ENCODE measurements at regions not wholly inside any gene's neighbourhood (a gene's known extent, or its start where the extent isn't known, plus 50 kb on each side); places are given as distances from the start of the nearest gene placed in this dataset.

- TF ChIP-seq CTCF (IDR thresholded peaks at IDR 0.05; ENCODE audit: poor library complexity, severe bottlenecking), result no peak
- Histone ChIP-seq H3K36me3 (ENCODE audit: low read depth) (no peaks in the 10 kb centered on the region), H3K27me3 (ENCODE audit: insufficient read depth, poor library complexity, severe bottlenecking) (no peaks in the 10 kb centered on the region), H3K4me3 (ENCODE audit: severe bottlenecking) (no peak overlapping the region), H3K4me1 (ENCODE audit: insufficient read depth, poor library complexity, severe bottlenecking) (no peaks in the 10 kb centered on the region), H3K9me3 (ENCODE audit: severe bottlenecking) (no peaks in the 10 kb centered on the region), H3K27ac (ENCODE audit: poor library complexity, severe bottlenecking) (no peak overlapping the region)
- DNase-seq (ENCODE audit: low spot score) (no peak), ATAC-seq (ENCODE audit: low read depth) (no peak)
These were observed 591.0 kb upstream of the GJE1 start for GRCh38 chr6:141541581-141542324.

DNA sequence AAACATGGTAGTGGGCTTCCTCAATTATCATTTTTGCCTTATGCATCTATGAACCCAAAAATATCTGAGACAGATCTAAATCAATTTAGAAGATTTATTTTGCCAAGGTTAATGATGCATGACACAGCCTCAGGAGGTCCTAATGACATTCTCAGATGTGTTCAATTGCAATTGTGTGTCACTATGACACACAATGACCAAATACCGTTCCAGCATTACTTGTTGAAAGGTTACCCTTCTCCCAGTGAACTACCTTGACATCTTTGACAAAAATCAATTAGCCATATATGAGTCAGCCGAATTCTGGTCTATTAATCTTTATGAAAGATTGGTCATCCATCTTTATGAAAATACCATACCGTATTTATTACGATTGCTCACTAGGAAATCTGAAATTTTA, 592.5 kb upstream of the GJE1 start:
- no peak for TF ChIP-seq CTCF (IDR thresholded peaks at IDR 0.05; ENCODE audit: poor library complexity, severe bottlenecking)

DNA sequence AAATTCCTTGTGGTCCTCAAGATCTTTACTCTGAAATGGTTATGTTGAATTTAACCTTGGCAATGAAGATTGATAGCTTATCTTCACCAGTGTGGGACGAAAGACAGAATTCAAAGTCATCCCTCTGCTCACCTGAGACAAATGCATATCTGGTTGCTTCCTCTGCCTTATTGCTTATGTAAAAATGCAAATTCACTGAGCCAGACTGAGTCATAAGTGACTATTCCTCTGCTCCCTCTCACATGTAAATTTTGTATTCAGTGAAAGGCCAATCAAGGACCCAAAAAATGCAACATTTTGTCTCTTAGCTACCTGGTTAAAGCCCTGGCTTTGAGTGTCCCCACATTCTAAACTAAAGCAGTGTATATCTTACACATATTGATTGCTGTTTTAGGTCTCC, 593.1 kb upstream of the GJE1 start:
- Histone ChIP-seq H3K27me3 (ENCODE audit: insufficient read depth, poor library complexity, severe bottlenecking) (no peaks in the 10 kb centered on the region), H3K27ac (ENCODE audit: poor library complexity, severe bottlenecking) (no peak overlapping the region), H3K9me3 (ENCODE audit: severe bottlenecking) (no peaks in the 10 kb centered on the region), H3K4me1 (ENCODE audit: insufficient read depth, poor library complexity, severe bottlenecking) (no peaks in the 10 kb centered on the region), H3K4me3 (ENCODE audit: severe bottlenecking) (no peak overlapping the region), H3K36me3 (ENCODE audit: low read depth) (no peaks in the 10 kb centered on the region)
- DNase-seq (ENCODE audit: low spot score), result no peak
- no peak for TF ChIP-seq CTCF (IDR thresholded peaks at IDR 0.05; ENCODE audit: poor library complexity, severe bottlenecking)
- no peak for ATAC-seq (ENCODE audit: low read depth)

More for the DNA sequence above, 592.5 kb upstream of the GJE1 start:
- no peaks in the 10 kb centered on the region for H3K36me3 ChIP-seq (ENCODE audit: low read depth)
- DNase-seq (ENCODE audit: low spot score) (no peak), ATAC-seq (ENCODE audit: low read depth) (no peak)
- H3K4me3 ChIP-seq (ENCODE audit: severe bottlenecking), result no peak overlapping the region
- no peaks in the 10 kb centered on the region for H3K27me3 ChIP-seq (ENCODE audit: insufficient read depth, poor library complexity, severe bottlenecking)
- no peaks in the 10 kb centered on the region for H3K4me1 ChIP-seq (ENCODE audit: insufficient read depth, poor library complexity, severe bottlenecking)
- H3K27ac ChIP-seq (ENCODE audit: poor library complexity, severe bottlenecking), result no peak overlapping the region
- no peaks in the 10 kb centered on the region for H3K9me3 ChIP-seq (ENCODE audit: severe bottlenecking)

DNA sequence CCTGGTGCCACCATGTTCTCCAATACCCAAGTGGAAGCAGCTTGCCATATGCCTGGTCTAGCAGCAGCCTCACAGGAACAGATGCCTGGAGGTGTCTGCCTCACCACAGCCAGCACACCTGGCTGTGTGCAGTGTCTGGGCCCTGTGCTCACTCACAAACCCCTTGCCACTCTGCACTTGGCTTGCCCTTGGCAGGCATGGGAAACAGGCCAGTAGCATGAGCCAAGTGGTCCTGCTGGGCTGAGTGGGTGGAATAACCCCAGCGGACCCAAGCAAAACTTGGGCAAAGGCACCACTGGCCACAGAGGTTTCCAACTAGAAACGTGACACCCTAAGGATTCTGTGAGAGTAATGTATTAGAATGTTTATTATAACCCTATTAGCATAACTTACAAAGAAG, 600.5 kb upstream of the GJE1 start:
- Histone ChIP-seq H3K9me3 (ENCODE audit: severe bottlenecking) (no peaks in the 10 kb centered on the region), H3K4me3 (ENCODE audit: severe bottlenecking) (no peak overlapping the region), H3K27me3 (ENCODE audit: insufficient read depth, poor library complexity, severe bottlenecking) (no peaks in the 10 kb centered on the region), H3K4me1 (ENCODE audit: insufficient read depth, poor library complexity, severe bottlenecking) (no peaks in the 10 kb centered on the region), H3K36me3 (ENCODE audit: low read depth) (no peaks in the 10 kb centered on the region), H3K27ac (ENCODE audit: poor library complexity, severe bottlenecking) (no peak overlapping the region)
- no peak for ATAC-seq (ENCODE audit: low read depth)
- TF ChIP-seq CTCF (IDR thresholded peaks at IDR 0.05; ENCODE audit: poor library complexity, severe bottlenecking), result no peak
- DNase-seq (ENCODE audit: low spot score), result no peak

DNA sequence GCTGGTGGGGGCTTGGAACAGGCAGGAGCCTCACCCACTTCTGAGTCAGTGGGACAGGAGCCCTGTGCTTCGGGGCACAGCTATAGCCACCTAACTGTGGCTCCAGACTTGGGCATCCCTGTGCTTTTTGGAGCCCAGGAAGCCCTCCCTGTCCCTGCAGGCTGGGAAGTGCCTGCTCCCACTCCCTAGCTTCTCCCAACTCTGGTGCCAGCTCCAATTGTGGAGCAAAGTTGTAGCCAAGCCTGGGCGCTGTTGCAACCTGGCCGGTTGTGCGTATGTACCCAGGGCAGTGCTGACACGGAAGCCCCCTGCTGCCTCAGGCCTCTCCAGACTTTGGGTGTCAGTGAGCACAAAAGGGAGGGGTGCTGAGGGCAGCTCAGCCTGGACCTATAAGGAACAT, 601.7 kb upstream of the GJE1 start:
- DNase-seq (ENCODE audit: low spot score), result no peak
- Histone ChIP-seq H3K4me1 (ENCODE audit: insufficient read depth, poor library complexity, severe bottlenecking) (no peaks in the 10 kb centered on the region), H3K9me3 (ENCODE audit: severe bottlenecking) (no peaks in the 10 kb centered on the region), H3K36me3 (ENCODE audit: low read depth) (no peaks in the 10 kb centered on the region), H3K27me3 (ENCODE audit: insufficient read depth, poor library complexity, severe bottlenecking) (no peaks in the 10 kb centered on the region), H3K27ac (ENCODE audit: poor library complexity, severe bottlenecking) (no peak overlapping the region), H3K4me3 (ENCODE audit: severe bottlenecking) (no peak overlapping the region)
- ATAC-seq (ENCODE audit: low read depth), result no peak
- no peak for TF ChIP-seq CTCF (IDR thresholded peaks at IDR 0.05; ENCODE audit: poor library complexity, severe bottlenecking)

Data from RWPE2 (cell line).